ENCODE measurements at regions not wholly inside any gene's neighbourhood (a gene's known extent, or its start where the extent isn't known, plus 50 kb on each side); places are given as distances from the start of the nearest gene placed in this dataset.

- no peak for TF ChIP-seq POLR2A (IDR thresholded peaks at IDR 0.05; ENCODE audit: low read depth, low read length)
- no peak for TF ChIP-seq TAF1 (IDR thresholded peaks at IDR 0.05; ENCODE audit: borderline replicate concordance, low read depth, low read length)
- no peak for TF ChIP-seq POLR2AphosphoS5 (IDR thresholded peaks at IDR 0.05; ENCODE audit: low read depth, low read length)
Measured at GRCh38 chr5:5622806-5623205, 200.3 kb downstream of the ICE1 start.

Data from GM12892 (cell line).